ENCODE measurements at regions not wholly inside any gene's neighbourhood (a gene's known extent, or its start where the extent isn't known, plus 50 kb on each side); places are given as distances from the start of the nearest gene placed in this dataset.

DNA sequence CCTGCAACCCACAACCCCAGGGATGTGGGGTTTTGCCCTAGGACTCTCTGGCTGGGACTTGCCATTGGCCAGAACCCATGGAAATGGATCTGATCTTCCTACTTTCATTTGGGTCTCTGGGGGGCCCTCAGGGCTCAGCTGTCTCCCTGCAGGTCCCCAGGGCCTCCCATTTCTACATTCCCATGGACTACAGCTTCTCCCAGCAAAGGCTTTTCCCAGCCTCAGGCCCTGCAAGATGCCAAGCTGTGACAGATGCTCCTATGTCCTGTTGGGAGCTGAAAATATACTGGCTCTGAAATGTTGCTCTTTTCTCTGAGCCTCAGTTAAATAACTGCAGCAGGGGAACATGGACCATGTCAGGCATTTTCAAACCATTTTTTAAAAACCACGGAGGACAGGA lies 99.5 kb upstream of the IGSF21 start:
- TF ChIP-seq REPIN1 (tag by site-specific recombination; IDR thresholded peaks at IDR 0.05; ENCODE audit: low read depth) (no peak), ZNF175 (tag by site-specific recombination; IDR thresholded peaks at IDR 0.05) (no peak), YY2 (tag by site-specific recombination; IDR thresholded peaks at IDR 0.05) (no peak), KLF8 (tag by site-specific recombination; IDR thresholded peaks at IDR 0.05) (no peak), ZNF354C (tag by site-specific recombination; IDR thresholded peaks at IDR 0.05; ENCODE audit: borderline replicate concordance, low read depth) (no peak), ZBTB7A (tag by site-specific recombination; IDR thresholded peaks at IDR 0.05; ENCODE audit: low read depth) (no peak), PRDM1 (tag by site-specific recombination; IDR thresholded peaks at IDR 0.05) (no peak), MZF1 (tag by site-specific recombination; IDR thresholded peaks at IDR 0.05; ENCODE audit: borderline replicate concordance) (no peak), MYNN (tag by site-specific recombination; IDR thresholded peaks at IDR 0.05; ENCODE audit: borderline replicate concordance) (no peak), ZBTB21 (tag by site-specific recombination; IDR thresholded peaks at IDR 0.05) (no peak), BCL11B (tag by site-specific recombination; IDR thresholded peaks at IDR 0.05; ENCODE audit: low read depth) (no peak), ZNF214 (tag by site-specific recombination; IDR thresholded peaks at IDR 0.05; ENCODE audit: borderline replicate concordance) (no peak), SCRT1 (tag by site-specific recombination; IDR thresholded peaks at IDR 0.05; ENCODE audit: borderline replicate concordance) (no peak)
- TF ChIP-seq, protein P1, sequence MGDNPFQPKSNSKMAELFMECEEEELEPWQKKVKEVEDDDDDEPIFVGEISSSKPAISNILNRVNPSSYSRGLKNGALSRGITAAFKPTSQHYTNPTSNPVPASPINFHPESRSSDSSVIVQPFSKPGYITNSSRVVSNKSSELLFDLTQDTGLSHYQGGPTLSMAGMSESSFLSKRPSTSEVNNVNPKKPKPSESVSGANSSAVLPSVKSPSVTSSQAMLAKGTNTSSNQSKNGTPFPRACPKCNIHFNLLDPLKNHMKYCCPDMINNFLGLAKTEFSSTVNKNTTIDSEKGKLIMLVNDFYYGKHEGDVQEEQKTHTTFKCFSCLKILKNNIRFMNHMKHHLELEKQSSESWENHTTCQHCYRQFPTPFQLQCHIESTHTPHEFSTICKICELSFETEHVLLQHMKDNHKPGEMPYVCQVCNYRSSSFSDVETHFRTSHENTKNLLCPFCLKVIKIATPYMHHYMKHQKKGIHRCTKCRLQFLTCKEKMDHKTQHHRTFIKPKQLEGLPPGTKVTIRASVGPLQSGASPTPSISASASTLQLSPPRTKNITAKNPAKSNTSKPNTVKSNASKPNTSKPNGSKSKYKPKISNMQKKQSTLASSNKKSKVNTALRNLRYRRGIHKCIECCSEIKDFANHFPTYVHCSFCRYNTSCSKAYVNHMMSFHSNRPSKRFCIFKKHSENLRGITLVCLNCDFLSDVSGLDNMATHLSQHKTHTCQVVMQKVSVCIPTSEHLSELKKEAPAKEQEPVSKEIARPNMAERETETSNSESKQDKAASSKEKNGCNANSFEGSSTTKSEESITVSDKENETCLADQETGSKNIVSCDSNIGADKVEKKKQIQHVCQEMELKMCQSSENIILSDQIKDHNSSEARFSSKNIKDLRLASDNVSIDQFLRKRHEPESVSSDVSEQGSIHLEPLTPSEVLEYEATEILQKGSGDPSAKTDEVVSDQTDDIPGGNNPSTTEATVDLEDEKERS (tag by site-specific recombination; IDR thresholded peaks at IDR 0.05) = no peak
- TF ChIP-seq, protein P2, sequence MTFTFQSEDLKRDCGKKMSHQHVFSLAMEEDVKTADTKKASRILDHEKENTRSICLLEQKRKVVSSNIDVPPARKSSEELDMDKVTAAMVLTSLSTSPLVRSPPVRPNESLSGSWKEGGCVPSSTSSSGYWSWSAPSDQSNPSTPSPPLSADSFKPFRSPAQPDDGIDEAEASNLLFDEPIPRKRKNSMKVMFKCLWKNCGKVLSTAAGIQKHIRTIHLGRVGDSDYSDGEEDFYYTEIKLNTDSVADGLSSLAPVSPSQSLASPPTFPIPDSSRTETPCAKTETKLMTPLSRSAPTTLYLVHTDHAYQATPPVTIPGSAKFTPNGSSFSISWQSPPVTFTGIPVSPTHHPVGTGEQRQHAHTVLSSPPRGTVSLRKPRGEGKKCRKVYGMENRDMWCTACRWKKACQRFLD (tag by site-specific recombination; IDR thresholded peaks at IDR 0.05) = no peak
- CTCF ChIA-PET = interaction anchor here (0.6 kb wide), 1 partner anchor 31 kb away, joined by 3 read pairs; no protein-coding TSS in a partner anchor
- POLR2A ChIA-PET = no interaction called here

DNA sequence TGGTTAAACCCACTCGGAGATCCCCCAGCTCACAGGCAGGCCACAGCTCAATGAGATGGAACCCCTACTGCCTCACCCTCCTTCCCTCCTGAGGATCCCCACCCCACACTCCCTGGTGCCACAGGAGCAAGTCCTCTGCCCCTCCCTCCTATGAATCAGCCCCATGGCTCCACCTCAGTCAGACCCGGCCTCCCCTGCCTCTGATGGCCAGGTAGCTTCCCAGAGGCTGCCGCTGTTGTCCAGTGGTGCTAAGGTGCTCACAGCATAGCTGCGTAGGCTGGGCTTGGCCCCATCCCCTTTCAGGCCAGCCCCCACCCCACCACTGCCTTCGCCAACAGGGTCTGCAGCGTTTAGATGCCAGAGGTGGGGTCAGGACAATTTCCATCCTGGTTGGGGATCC lies 98.5 kb upstream of the IGSF21 start:
- TF ChIP-seq ZNF423 (tag by site-specific recombination; IDR thresholded peaks at IDR 0.05) = no peak
- no peak for TF ChIP-seq ZNF621 (tag by site-specific recombination; IDR thresholded peaks at IDR 0.05)
- TF ChIP-seq SP7 (tag by site-specific recombination; IDR thresholded peaks at IDR 0.05) = no peak
- no peak for TF ChIP-seq ZNF555 (tag by site-specific recombination; conservative IDR thresholded peaks at IDR 0.05)
- no peak for TF ChIP-seq TRIM28 (IDR thresholded peaks at IDR 0.05; ENCODE audit: borderline replicate concordance, low read length)
- TF ChIP-seq OSR2 (tag by site-specific recombination; IDR thresholded peaks at IDR 0.05) = no peak
- CTCF ChIA-PET = interaction anchor here (0.8 kb wide), 1 partner anchor 24 kb away, joined by 7 read pairs; no protein-coding TSS in a partner anchor
- Histone ChIP-seq H3K36me3 (ENCODE audit: control insufficient read depth in 2 of 2, insufficient read depth in 1 of 2, low read length in 2 of 2) (no peaks in the 10 kb centered on the region), H3K4me1 (ENCODE audit: control insufficient read depth, insufficient read depth, low read length) (no peaks in the 10 kb centered on the region), H3K27ac (ENCODE audit: extremely low read depth, low read depth, low read length) (no peak overlapping the region), H3K4me3 (ENCODE audit: low read depth, low read length) (no peak overlapping the region), H3K9me3 (ENCODE audit: control insufficient read depth, insufficient read depth, low read depth, low read length) (no peaks in the 10 kb centered on the region)
- POLR2A ChIA-PET = no interaction called here

More for the DNA sequence above, 99.5 kb upstream of the IGSF21 start:
- Histone ChIP-seq H3K9me3 (ENCODE audit: control insufficient read depth, insufficient read depth, low read depth, low read length) (no peaks in the 10 kb centered on the region), H3K27ac (ENCODE audit: extremely low read depth, low read depth, low read length) (no peak overlapping the region), H3K4me1 (ENCODE audit: control insufficient read depth, insufficient read depth, low read length) (no peaks in the 10 kb centered on the region), H3K4me3 (ENCODE audit: low read depth, low read length) (no peak overlapping the region), H3K36me3 (ENCODE audit: control insufficient read depth in 2 of 2, insufficient read depth in 1 of 2, low read length in 2 of 2) (no peaks in the 10 kb centered on the region)
